Endodermal cell (in vitro differentiated cells): ENCODE measurements at regions not wholly inside any gene's neighbourhood (a gene's known extent, or its start where the extent isn't known, plus 50 kb on each side); places are given as distances from the start of the nearest gene placed in this dataset.

ENCODE experiments used
- DNase-seq: peaks from one replicate; pipeline ENCODE4 v3.0.0-alpha.2; 2017
- H3K27ac ChIP-seq: 2 replicates; pipeline ENCODE4 v1.5.1; 2013; ENCODE audit warnings: mild to moderate bottlenecking, low read depth, low read length, moderate library complexity
- H3K27me3 ChIP-seq: 2 replicates; pipeline ENCODE4 v1.6.1; 2013; ENCODE audit warnings: mild to moderate bottlenecking, low read length, moderate library complexity; ENCODE audit not compliant: insufficient read depth, control insufficient read depth, poor library complexity, severe bottlenecking
- H3K36me3 ChIP-seq: 2 replicates; pipeline ENCODE4 v1.7.0; 2013; ENCODE audit warnings: mild to moderate bottlenecking, low read length, moderate library complexity; ENCODE audit not compliant: control insufficient read depth, insufficient read depth
- H3K4me1 ChIP-seq: one replicate; pipeline ENCODE4 v1.7.0; 2013; ENCODE audit warnings: low read length; ENCODE audit not compliant: control insufficient read depth, insufficient read depth
- H3K4me3 ChIP-seq: 2 replicates; pipeline ENCODE4 v1.5.1; 2013; ENCODE audit warnings: mild to moderate bottlenecking, low read length, moderate library complexity
- H3K9ac ChIP-seq: 2 replicates; pipeline ENCODE4 v1.6.1; 2013; ENCODE audit warnings: mild to moderate bottlenecking, low read length, moderate library complexity; ENCODE audit not compliant: poor library complexity, severe bottlenecking; ENCODE audit errors: extremely low read depth
- H3K9me3 ChIP-seq: 2 replicates; pipeline ENCODE4 v1.6.1; 2013; ENCODE audit warnings: mild to moderate bottlenecking, low read length, moderate library complexity; ENCODE audit not compliant: control insufficient read depth
- H3K27ac Mint-ChIP-seq: 2 replicates; pipeline ENCODE4 v1.8.0; 2020; ENCODE audit warnings: mixed read lengths
- H3K27me3 Mint-ChIP-seq: 2 replicates; pipeline ENCODE4 v1.8.0; 2021; ENCODE audit warnings: mild to moderate bottlenecking, mixed read lengths; ENCODE audit not compliant: insufficient read depth
- H3K36me3 Mint-ChIP-seq: 2 replicates; pipeline ENCODE4 v1.8.0; 2020; ENCODE audit warnings: low read depth, mixed read lengths
- H3K4me1 Mint-ChIP-seq: 2 replicates; pipeline ENCODE4 v1.8.0; 2020; ENCODE audit warnings: mixed read lengths
- H3K4me3 Mint-ChIP-seq: 2 replicates; pipeline ENCODE4 v1.8.0; 2020; ENCODE audit warnings: mild to moderate bottlenecking, moderate library complexity, mixed read lengths
- H3K9me3 Mint-ChIP-seq: 2 replicates; pipeline ENCODE4 v1.8.0; 2020; ENCODE audit warnings: mild to moderate bottlenecking, mixed read lengths
- CTCF ChIP-seq: fragments of 200-600 bp; sonication (generic); conservative IDR thresholded peaks from 2 replicates; pipeline ENCODE4 v1.5.0; 2021; ENCODE audit warnings: antibody characterized with exemption, mild to moderate bottlenecking
- WGBS, 2 experiments: methylation state at CpG; one replicate each; pipeline versions ENCODE4 v1.1.5 to v1.1.7; 2013; ENCODE audit warnings: missing lambda C conversion rate in 2 of 2, mixed read lengths in 1 of 2; ENCODE audit not compliant: insufficient coverage in 1 of 2, insufficient read length in 1 of 2; 5-methylcytosine and 5-hydroxymethylcytosine counted together

- H3K27ac ChIP-seq = no peak overlapping the region
- H3K9ac ChIP-seq = no peak overlapping the region
- no peak for TF ChIP-seq CTCF
- no peaks in the 10 kb centered on the region for H3K4me1 Mint-ChIP-seq
- H3K36me3 ChIP-seq = no peaks in the 10 kb centered on the region
- H3K4me3 Mint-ChIP-seq = no peak overlapping the region
- DNase-seq = no peak
- no peak overlapping the region for H3K4me3 ChIP-seq
- H3K9me3 Mint-ChIP-seq = peaks cover 16% of the 10 kb centered on the region
- H3K4me1 ChIP-seq = no peaks in the 10 kb centered on the region
- WGBS, 2 experiments = 89 to 90% methylated on average over 1 to 2 of the region's 2 CpGs
- H3K27me3 ChIP-seq = no peaks in the 10 kb centered on the region
- no peak overlapping the region for H3K27ac Mint-ChIP-seq
- H3K36me3 Mint-ChIP-seq = no peaks in the 10 kb centered on the region
- no peaks in the 10 kb centered on the region for H3K9me3 ChIP-seq
- no peaks in the 10 kb centered on the region for H3K27me3 Mint-ChIP-seq
These were observed 147.8 kb upstream of the SRD5A2 start for GRCh38 chr2:31728406-31729064.

GRCh38 chr2:31726457-31726856, 145.7 kb upstream of the SRD5A2 start:
- no peak overlapping the region for H3K27ac Mint-ChIP-seq
- no peak overlapping the region for H3K4me3 Mint-ChIP-seq
- TF ChIP-seq CTCF = no peak
- H3K9me3 Mint-ChIP-seq = peaks cover 2% of the 10 kb centered on the region
- peaks cover 4% of the 10 kb centered on the region for H3K27me3 Mint-ChIP-seq
- no peaks in the 10 kb centered on the region for H3K4me1 ChIP-seq
- DNase-seq = no peak
- H3K9ac ChIP-seq = no peak overlapping the region
- no peak overlapping the region for H3K27ac ChIP-seq
- no peaks in the 10 kb centered on the region for H3K36me3 ChIP-seq
- no peaks in the 10 kb centered on the region for H3K36me3 Mint-ChIP-seq
- WGBS, 2 experiments = 90 to 100% methylated on average over 2 of the region's 2 CpGs
- H3K4me1 Mint-ChIP-seq = no peaks in the 10 kb centered on the region
- H3K9me3 ChIP-seq = no peaks in the 10 kb centered on the region
- no peak overlapping the region for H3K4me3 ChIP-seq
- H3K27me3 ChIP-seq = no peaks in the 10 kb centered on the region

GRCh38 chr2:31725444-31725843, 144.7 kb upstream of the SRD5A2 start:
- Histone ChIP-seq H3K27ac (no peak overlapping the region), H3K27me3 (no peaks in the 10 kb centered on the region), H3K4me3 (no peak overlapping the region), H3K9ac (no peak overlapping the region), H3K4me1 (no peaks in the 10 kb centered on the region), H3K9me3 (no peaks in the 10 kb centered on the region), H3K36me3 (no peaks in the 10 kb centered on the region)
- Mint-ChIP-seq H3K4me1 (no peaks in the 10 kb centered on the region), H3K36me3 (no peaks in the 10 kb centered on the region), H3K27me3 (peaks cover 7% of the 10 kb centered on the region), H3K4me3 (no peak overlapping the region), H3K9me3 (peaks cover 2% of the 10 kb centered on the region), H3K27ac (no peak overlapping the region)
- TF ChIP-seq CTCF = no peak
- DNase-seq = no peak
- WGBS, 2 experiments = 82 to 100% methylated on average over 1 to 3 of the region's 3 CpGs
